HCT116 (cell line): ENCODE measurements at regions not wholly inside any gene's neighbourhood (a gene's known extent, or its start where the extent isn't known, plus 50 kb on each side); places are given as distances from the start of the nearest gene placed in this dataset.

ENCODE experiments used
- ATAC-seq: fragments of 200-7000 bp; cut with Tn5 transposase; 2 replicates; pipeline ENCODE4 v1.9.1; 2020; ENCODE audit warnings: mild to moderate bottlenecking, moderate library complexity
- BruUV-seq: library from RNA; stranded (reverse); fragments of 400-500 nt; replicated peaks from 2 replicates; lab custom pipeline; 2021; lab: Mats Ljungman, UMichigan
- CTCF ChIA-PET: fragments of 300-600 bp; sonication (Branson Sonifier 250); formaldehyde crosslinking; loops from one replicate; lab custom pipeline; 2021; ENCODE audit warnings: antibody characterized with exemption; lab: Charles Lee
- POLR2A ChIA-PET: fragments of 300-600, 350-600 bp; sonication (Branson Sonifier 250); formaldehyde crosslinking; loops from one replicate; lab custom pipeline; 2021; ENCODE audit warnings: antibody characterized with exemption; lab: Charles Lee
- RAD21 ChIA-PET, 2 experiments: fragments of 300-600 bp; sonication (Branson Sonifier 250); formaldehyde crosslinking; loops; one replicate each; lab custom pipeline; 2023; ENCODE audit warnings: low total read pairs in 2 of 2; ENCODE audit not compliant: uncharacterized antibody in 2 of 2, unreplicated experiment in 2 of 2, low non-redundant PET in 1 of 2; lab: Charles Lee
- DNase-seq: peaks from one replicate; pipeline ENCODE4 v3.0.0-alpha.2; 2010; ENCODE audit warnings: low read depth, low spot score
- H2AFZ ChIP-seq: fragments of 200-600 bp; shearing (Covaris generic), sonication (generic); 2 replicates; pipeline ENCODE4 v1.6.1; 2017; ENCODE audit warnings: low read depth, mixed run types, mixed read lengths, antibody characterized with exemption, low read length; ENCODE audit not compliant: poor library complexity, severe bottlenecking
- H3K27ac ChIP-seq: 2 replicates; pipeline ENCODE4 v1.5.1; 2012; ENCODE audit warnings: low read depth, low read length
- H3K27me3 ChIP-seq: fragments of 200-600 bp; sonication (generic); 2 replicates; pipeline ENCODE4 v1.6.1; 2016; ENCODE audit warnings: mixed run types, low read length, mixed read lengths; ENCODE audit not compliant: insufficient read depth
- H3K36me3 ChIP-seq, 2 experiments: fragments of 200-500 bp in 1 of 2; fragments of 200-600 bp in 1 of 2; sonication (Bioruptor generic) in 1 of 2; sonication (generic) in 1 of 2; 2 replicates each; pipeline versions ENCODE4 v1.5.1 to v1.6.1; 2014 to 2016; ENCODE audit warnings: low read length in 2 of 2, inconsistent platforms in 1 of 2, mixed read lengths in 1 of 2, mixed run types in 1 of 2; ENCODE audit not compliant: insufficient read depth in 2 of 2, control insufficient read depth in 1 of 2
- H3K4me1 ChIP-seq, 2 experiments: fragments of 200-600 bp in 1 of 2; sonication (generic) in 1 of 2; 2 replicates each; pipeline versions ENCODE4 v1.5.1 to v1.6.1; 2012 to 2017; ENCODE audit warnings: low read length in 2 of 2, inconsistent platforms in 1 of 2, mild to moderate bottlenecking in 1 of 2, mixed read lengths in 1 of 2, mixed run types in 1 of 2, moderate library complexity in 1 of 2; ENCODE audit not compliant: insufficient read depth in 2 of 2, control insufficient read depth in 1 of 2
- H3K4me2 ChIP-seq: fragments of 200-600 bp; sonication (generic); 2 replicates; pipeline ENCODE4 v1.6.1; 2017; ENCODE audit warnings: mixed run types, low read length, mixed read lengths
- H3K4me3 ChIP-seq, 2 experiments: fragments of 200-600 bp in 1 of 2; sonication (generic) in 1 of 2; replicated peaks in 1 of 2; 2 replicates each; pipeline ENCODE4 v1.5.1; 2011 to 2016; ENCODE audit warnings: low read length in 2 of 2, control low read depth in 1 of 2, low read depth in 1 of 2, mild to moderate bottlenecking in 1 of 2, mixed read lengths in 1 of 2, mixed run types in 1 of 2
- H3K79me2 ChIP-seq: fragments of 200-600 bp; sonication (generic); 2 replicates; pipeline ENCODE4 v1.6.1; 2017; ENCODE audit warnings: mild to moderate bottlenecking, mixed run types, low read length, moderate library complexity, mixed read lengths; ENCODE audit not compliant: insufficient read depth
- H3K9ac ChIP-seq: fragments of 200-600 bp; sonication (generic); 2 replicates; pipeline ENCODE4 v1.6.1; 2016; ENCODE audit warnings: low read length, mixed read lengths
- H3K9me2 ChIP-seq: fragments of 200-600 bp; sonication (generic), shearing (Covaris generic); 2 replicates; pipeline ENCODE4 v1.6.1; 2017; ENCODE audit warnings: mixed run types, mild to moderate bottlenecking, moderate library complexity; ENCODE audit not compliant: insufficient read depth
- H3K9me3 ChIP-seq, 2 experiments: fragments of 200-500 bp in 1 of 2; fragments of 200-600 bp in 1 of 2; sonication (Bioruptor generic) in 1 of 2; sonication (generic) in 1 of 2; 2 replicates each; pipeline ENCODE4 v1.6.1; 2014 to 2017; ENCODE audit warnings: low read length in 2 of 2, mixed read lengths in 2 of 2, inconsistent platforms in 1 of 2, low read depth in 1 of 2, mild to moderate bottlenecking in 1 of 2, mixed run types in 1 of 2, moderate library complexity in 1 of 2; ENCODE audit not compliant: control insufficient read depth in 1 of 2, insufficient read depth in 1 of 2
- H4K20me1 ChIP-seq: fragments of 200-600 bp; sonication (generic), shearing (Covaris generic); 2 replicates; pipeline ENCODE4 v1.6.1; 2017; ENCODE audit warnings: mixed run types, mild to moderate bottlenecking, moderate library complexity; ENCODE audit not compliant: insufficient read depth
- CEBPB ChIP-seq: IDR thresholded peaks from 2 replicates; pipeline ENCODE4 v1.6.1; 2012; ENCODE audit warnings: low read depth
- EGR1 ChIP-seq: IDR thresholded peaks from 2 replicates; pipeline ENCODE4 v1.6.1; 2012; ENCODE audit warnings: low read depth
- ELF1 ChIP-seq: IDR thresholded peaks from 2 replicates; pipeline ENCODE4 v1.6.1; 2012; ENCODE audit warnings: low read depth, borderline replicate concordance
- EZH2 ChIP-seq: fragments of 200-600 bp; sonication (generic); IDR thresholded peaks from 2 replicates; pipeline ENCODE4 v1.6.1; 2017; ENCODE audit warnings: antibody characterized with exemption, mixed run types
- EZH2phosphoT487 ChIP-seq: fragments of 200-600 bp; IDR thresholded peaks from 2 replicates; pipeline ENCODE4 v1.6.1; 2018; ENCODE audit warnings: antibody characterized with exemption, borderline replicate concordance
- FOSL1 ChIP-seq: IDR thresholded peaks from 2 replicates; pipeline ENCODE4 v1.6.1; 2012; ENCODE audit warnings: low read depth
- POLR2A ChIP-seq: IDR thresholded peaks from 2 replicates; pipeline ENCODE4 v1.7.0; 2011; ENCODE audit warnings: borderline replicate concordance; ENCODE audit not compliant: insufficient read depth, insufficient read length; ENCODE audit errors: extremely low read depth
- POLR2AphosphoS5 ChIP-seq: IDR thresholded peaks from 2 replicates; pipeline ENCODE4 v1.6.1; 2011; ENCODE audit warnings: mild to moderate bottlenecking, low read depth, low read length, moderate library complexity
- RAD21 ChIP-seq: IDR thresholded peaks from 2 replicates; pipeline ENCODE4 v1.6.1; 2012; ENCODE audit warnings: low read depth, mild to moderate bottlenecking
- SIN3A ChIP-seq: IDR thresholded peaks from 2 replicates; pipeline ENCODE4 v1.6.1; 2012; ENCODE audit warnings: low read depth
- SRF ChIP-seq: IDR thresholded peaks from 2 replicates; pipeline ENCODE4 v1.6.1; 2012; ENCODE audit warnings: low read depth
- TCF7L2 ChIP-seq: IDR thresholded peaks from 2 replicates; pipeline ENCODE4 v1.7.0; 2011; ENCODE audit warnings: borderline replicate concordance, inconsistent platforms; ENCODE audit not compliant: insufficient read depth, insufficient read length; ENCODE audit errors: extremely low read depth
- YY1 ChIP-seq: IDR thresholded peaks from 2 replicates; pipeline ENCODE4 v1.6.1; 2011; ENCODE audit warnings: low read length, low read depth, moderate library complexity, mild to moderate bottlenecking; ENCODE audit not compliant: insufficient replicate concordance; ENCODE audit errors: extremely low read depth
- ZNF274 ChIP-seq: fragments of 200-500 bp; sonication (Bioruptor generic); IDR thresholded peaks from 2 replicates; pipeline ENCODE4 v1.6.1; 2014; ENCODE audit warnings: mild to moderate bottlenecking, low read depth, low read length, inconsistent platforms
- intact Hi-C: fragments of 100-400 bp; cut with micrococcal nuclease; formaldehyde crosslinking; loops from 2 replicates; pipeline ENCODE4 v1.10.0; 2022
- TF ChIP-seq, protein P1 (sequence below): IDR thresholded peaks from 2 replicates; pipeline ENCODE4 v1.6.1; 2012; ENCODE audit warnings: low read depth
- TF ChIP-seq, protein P2 (sequence below): IDR thresholded peaks from 2 replicates; pipeline ENCODE4 v1.6.1; 2011; ENCODE audit warnings: mild to moderate bottlenecking, low read length, moderate library complexity; ENCODE audit not compliant: insufficient replicate concordance; ENCODE audit errors: extremely low read depth
- TF ChIP-seq, protein P3 (sequence below), 3 experiments: fragments of 200-600 bp in 1 of 3; sonication (generic) in 1 of 3; IDR thresholded peaks in 2 of 3; conservative IDR thresholded peaks in 1 of 3; 2 replicates each; pipeline ENCODE4 v1.5.1; 2012 to 2017; ENCODE audit warnings: low read depth in 2 of 3, low read length in 2 of 3, antibody characterized with exemption in 1 of 3, borderline replicate concordance in 1 of 3, control low read depth in 1 of 3, mild to moderate bottlenecking in 1 of 3, mixed read lengths in 1 of 3, mixed run types in 1 of 3, moderate library complexity in 1 of 3; ENCODE audit not compliant: insufficient read depth in 1 of 3

DNA sequence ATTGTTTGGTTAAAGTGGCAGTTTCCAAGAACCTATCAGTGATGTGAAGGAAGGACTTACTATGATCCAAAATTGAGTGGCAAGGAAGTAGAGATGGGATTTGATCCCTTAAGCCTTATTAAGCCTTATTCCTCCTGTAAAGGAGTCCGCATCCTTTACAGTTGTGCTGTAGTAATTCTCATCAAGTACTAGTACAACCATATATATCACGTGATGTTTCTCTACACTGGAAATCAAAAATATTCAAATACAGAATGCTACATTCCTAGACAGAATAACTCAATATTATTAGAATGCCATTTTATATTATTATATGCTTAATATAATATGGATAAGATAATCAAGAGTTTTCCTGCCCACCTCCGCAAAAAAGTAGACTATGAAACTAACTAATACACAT lies 312.4 kb upstream of the SPHKAP start:
- RAD21 ChIA-PET = no interaction called here
- BruUV-seq = no TSS peak
- no peak for TF ChIP-seq POLR2A
- no peak for TF ChIP-seq EZH2phosphoT487
- TF ChIP-seq, protein P1, sequence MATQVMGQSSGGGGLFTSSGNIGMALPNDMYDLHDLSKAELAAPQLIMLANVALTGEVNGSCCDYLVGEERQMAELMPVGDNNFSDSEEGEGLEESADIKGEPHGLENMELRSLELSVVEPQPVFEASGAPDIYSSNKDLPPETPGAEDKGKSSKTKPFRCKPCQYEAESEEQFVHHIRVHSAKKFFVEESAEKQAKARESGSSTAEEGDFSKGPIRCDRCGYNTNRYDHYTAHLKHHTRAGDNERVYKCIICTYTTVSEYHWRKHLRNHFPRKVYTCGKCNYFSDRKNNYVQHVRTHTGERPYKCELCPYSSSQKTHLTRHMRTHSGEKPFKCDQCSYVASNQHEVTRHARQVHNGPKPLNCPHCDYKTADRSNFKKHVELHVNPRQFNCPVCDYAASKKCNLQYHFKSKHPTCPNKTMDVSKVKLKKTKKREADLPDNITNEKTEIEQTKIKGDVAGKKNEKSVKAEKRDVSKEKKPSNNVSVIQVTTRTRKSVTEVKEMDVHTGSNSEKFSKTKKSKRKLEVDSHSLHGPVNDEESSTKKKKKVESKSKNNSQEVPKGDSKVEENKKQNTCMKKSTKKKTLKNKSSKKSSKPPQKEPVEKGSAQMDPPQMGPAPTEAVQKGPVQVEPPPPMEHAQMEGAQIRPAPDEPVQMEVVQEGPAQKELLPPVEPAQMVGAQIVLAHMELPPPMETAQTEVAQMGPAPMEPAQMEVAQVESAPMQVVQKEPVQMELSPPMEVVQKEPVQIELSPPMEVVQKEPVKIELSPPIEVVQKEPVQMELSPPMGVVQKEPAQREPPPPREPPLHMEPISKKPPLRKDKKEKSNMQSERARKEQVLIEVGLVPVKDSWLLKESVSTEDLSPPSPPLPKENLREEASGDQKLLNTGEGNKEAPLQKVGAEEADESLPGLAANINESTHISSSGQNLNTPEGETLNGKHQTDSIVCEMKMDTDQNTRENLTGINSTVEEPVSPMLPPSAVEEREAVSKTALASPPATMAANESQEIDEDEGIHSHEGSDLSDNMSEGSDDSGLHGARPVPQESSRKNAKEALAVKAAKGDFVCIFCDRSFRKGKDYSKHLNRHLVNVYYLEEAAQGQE = no peak
- TF ChIP-seq YY1 = no peak
- no peak for TF ChIP-seq EZH2
- TF ChIP-seq SRF = no peak
- TF ChIP-seq, protein P2, sequence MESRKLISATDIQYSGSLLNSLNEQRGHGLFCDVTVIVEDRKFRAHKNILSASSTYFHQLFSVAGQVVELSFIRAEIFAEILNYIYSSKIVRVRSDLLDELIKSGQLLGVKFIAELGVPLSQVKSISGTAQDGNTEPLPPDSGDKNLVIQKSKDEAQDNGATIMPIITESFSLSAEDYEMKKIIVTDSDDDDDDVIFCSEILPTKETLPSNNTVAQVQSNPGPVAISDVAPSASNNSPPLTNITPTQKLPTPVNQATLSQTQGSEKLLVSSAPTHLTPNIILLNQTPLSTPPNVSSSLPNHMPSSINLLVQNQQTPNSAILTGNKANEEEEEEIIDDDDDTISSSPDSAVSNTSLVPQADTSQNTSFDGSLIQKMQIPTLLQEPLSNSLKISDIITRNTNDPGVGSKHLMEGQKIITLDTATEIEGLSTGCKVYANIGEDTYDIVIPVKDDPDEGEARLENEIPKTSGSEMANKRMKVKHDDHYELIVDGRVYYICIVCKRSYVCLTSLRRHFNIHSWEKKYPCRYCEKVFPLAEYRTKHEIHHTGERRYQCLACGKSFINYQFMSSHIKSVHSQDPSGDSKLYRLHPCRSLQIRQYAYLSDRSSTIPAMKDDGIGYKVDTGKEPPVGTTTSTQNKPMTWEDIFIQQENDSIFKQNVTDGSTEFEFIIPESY = no peak
- no peak for TF ChIP-seq SIN3A
- TF ChIP-seq ELF1 = no peak
- TF ChIP-seq EGR1 = no peak
- TF ChIP-seq ZNF274 = no peak
- no peak for TF ChIP-seq CEBPB
- TF ChIP-seq RAD21 = no peak
- no peak for TF ChIP-seq FOSL1
- TF ChIP-seq, protein P3, sequence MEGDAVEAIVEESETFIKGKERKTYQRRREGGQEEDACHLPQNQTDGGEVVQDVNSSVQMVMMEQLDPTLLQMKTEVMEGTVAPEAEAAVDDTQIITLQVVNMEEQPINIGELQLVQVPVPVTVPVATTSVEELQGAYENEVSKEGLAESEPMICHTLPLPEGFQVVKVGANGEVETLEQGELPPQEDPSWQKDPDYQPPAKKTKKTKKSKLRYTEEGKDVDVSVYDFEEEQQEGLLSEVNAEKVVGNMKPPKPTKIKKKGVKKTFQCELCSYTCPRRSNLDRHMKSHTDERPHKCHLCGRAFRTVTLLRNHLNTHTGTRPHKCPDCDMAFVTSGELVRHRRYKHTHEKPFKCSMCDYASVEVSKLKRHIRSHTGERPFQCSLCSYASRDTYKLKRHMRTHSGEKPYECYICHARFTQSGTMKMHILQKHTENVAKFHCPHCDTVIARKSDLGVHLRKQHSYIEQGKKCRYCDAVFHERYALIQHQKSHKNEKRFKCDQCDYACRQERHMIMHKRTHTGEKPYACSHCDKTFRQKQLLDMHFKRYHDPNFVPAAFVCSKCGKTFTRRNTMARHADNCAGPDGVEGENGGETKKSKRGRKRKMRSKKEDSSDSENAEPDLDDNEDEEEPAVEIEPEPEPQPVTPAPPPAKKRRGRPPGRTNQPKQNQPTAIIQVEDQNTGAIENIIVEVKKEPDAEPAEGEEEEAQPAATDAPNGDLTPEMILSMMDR (IDR thresholded peaks at IDR 0.05 in 2 of 3, conservative IDR thresholded peaks at IDR 0.05 in 1 of 3; ENCODE audit: borderline replicate concordance in 1 of 3, insufficient read depth in 1 of 3, low read depth in 2 of 3, low read length in 2 of 3) = no peak
- no peak for TF ChIP-seq TCF7L2
- TF ChIP-seq POLR2AphosphoS5 = no peak
- no peaks in the 10 kb centered on the region for H3K9me3 ChIP-seq
- no peak overlapping the region for H3K4me3 ChIP-seq
- intact Hi-C loops = no loop called here
- DNase-seq (no peak), ATAC-seq (no peak)
- no peaks in the 10 kb centered on the region for H3K36me3 ChIP-seq
- H3K79me2 ChIP-seq = no peaks in the 10 kb centered on the region
- no peak overlapping the region for H3K4me2 ChIP-seq
- H3K9me2 ChIP-seq = no peaks in the 10 kb centered on the region
- no peaks in the 10 kb centered on the region for H4K20me1 ChIP-seq
- no peaks in the 10 kb centered on the region for H3K4me1 ChIP-seq
- H3K9ac ChIP-seq = no peak overlapping the region
- H3K27me3 ChIP-seq = no peaks in the 10 kb centered on the region
- CTCF ChIA-PET = no interaction called here
- POLR2A ChIA-PET = no interaction called here
- H3K27ac ChIP-seq = no peak overlapping the region
- H2AFZ ChIP-seq = no peak overlapping the region
